ENCODE measurements at regions not wholly inside any gene's neighbourhood (a gene's known extent, or its start where the extent isn't known, plus 50 kb on each side); places are given as distances from the start of the nearest gene placed in this dataset.
"Not testable (repeated sequence)": the region's sequence is repeated elsewhere in the genome, so short reads cannot be mapped to it uniquely, and the experiment has no call there.

GRCh38 chr7:17046666-17047065 is 164.9 kb upstream of the AGR3 start:
- TF ChIP-seq CTCF (IDR thresholded peaks at IDR 0.05), result no peak
- H3K27me3 ChIP-seq (ENCODE audit: control insufficient read depth, insufficient read depth, low read length), result no peaks in the 10 kb centered on the region
- intact Hi-C loops (cut with micrococcal nuclease), result no loop called here
- Mint-ChIP-seq H3K27ac (no peak overlapping the region), H3K36me3 (no peaks in the 10 kb centered on the region), H3K4me3 (no peak overlapping the region), H3K4me1 (peaks cover 10 to 24% of the 10 kb centered on the region in 2 donors), H3K9me3 (no peaks in the 10 kb centered on the region), H3K27me3 (ENCODE audit: low read depth in 2 of 2) (no peaks in the 10 kb centered on the region)
- no peak overlapping the region for H3K27ac ChIP-seq (ENCODE audit: low read length)
- DNase-seq (no peak), ATAC-seq (no peak)
- no peak overlapping the region for H3K4me3 ChIP-seq (ENCODE audit: low read length)
- no peaks in the 10 kb centered on the region for H3K4me1 ChIP-seq (ENCODE audit: control insufficient read depth, insufficient read depth, low read length)
- no peaks in the 10 kb centered on the region for H3K9me3 ChIP-seq (ENCODE audit: control insufficient read depth, insufficient read depth, low read length)
- 95% methylated on average over 3 of the region's 6 CpGs for WGBS (ENCODE audit: insufficient coverage)
- no peaks in the 10 kb centered on the region for H3K36me3 ChIP-seq (ENCODE audit: control insufficient read depth, insufficient read depth, low read length)

- H3K27me3 Mint-ChIP-seq (ENCODE audit: low read depth in 2 of 2); H3K4me3 Mint-ChIP-seq; DNase-seq; H3K27me3 ChIP-seq (ENCODE audit: control insufficient read depth, insufficient read depth, low read length); H3K9me3 ChIP-seq (ENCODE audit: control insufficient read depth, insufficient read depth, low read length); intact Hi-C loops (cut with micrococcal nuclease); H3K4me1 ChIP-seq (ENCODE audit: control insufficient read depth, insufficient read depth, low read length); H3K36me3 ChIP-seq (ENCODE audit: control insufficient read depth, insufficient read depth, low read length); H3K9me3 Mint-ChIP-seq; H3K4me3 ChIP-seq (ENCODE audit: low read length); ATAC-seq; H3K27ac ChIP-seq (ENCODE audit: low read length); H3K27ac Mint-ChIP-seq; H3K36me3 Mint-ChIP-seq; H3K4me1 Mint-ChIP-seq: not testable (repeated sequence)
- 87% methylated on average over 9 of the region's 9 CpGs for WGBS (ENCODE audit: insufficient coverage)
These were observed 171.4 kb upstream of the AGR3 start for GRCh38 chr7:17053164-17053563.

- Histone ChIP-seq H3K4me3 (ENCODE audit: low read length) (no peak overlapping the region), H3K27me3 (ENCODE audit: control insufficient read depth, insufficient read depth, low read length) (no peaks in the 10 kb centered on the region), H3K36me3 (ENCODE audit: control insufficient read depth, insufficient read depth, low read length) (no peaks in the 10 kb centered on the region), H3K9me3 (ENCODE audit: control insufficient read depth, insufficient read depth, low read length) (no peaks in the 10 kb centered on the region), H3K4me1 (ENCODE audit: control insufficient read depth, insufficient read depth, low read length) (no peaks in the 10 kb centered on the region), H3K27ac (ENCODE audit: low read length) (no peak overlapping the region)
- no peaks in the 10 kb centered on the region for H3K27me3 Mint-ChIP-seq (ENCODE audit: low read depth in 2 of 2)
- DNase-seq, result no peak
- no peak for TF ChIP-seq CTCF (IDR thresholded peaks at IDR 0.05)
- intact Hi-C loops (cut with micrococcal nuclease), result no loop called here
- H3K27ac Mint-ChIP-seq, result no peak overlapping the region
- no peak overlapping the region for H3K4me3 Mint-ChIP-seq
- no peaks in the 10 kb centered on the region for H3K9me3 Mint-ChIP-seq
- 98% methylated on average over 3 of the region's 3 CpGs for WGBS (ENCODE audit: insufficient coverage)
- no peaks in the 10 kb centered on the region for H3K36me3 Mint-ChIP-seq
- no peaks in the 10 kb centered on the region for H3K4me1 Mint-ChIP-seq
- no peak for ATAC-seq
These were observed 172.4 kb upstream of the AGR3 start for GRCh38 chr7:17054206-17054605.

GRCh38 chr7:17054836-17055235 is 173.1 kb upstream of the AGR3 start:
- H3K27me3 ChIP-seq (ENCODE audit: control insufficient read depth, insufficient read depth, low read length), result no peaks in the 10 kb centered on the region
- no peaks in the 10 kb centered on the region for H3K27me3 Mint-ChIP-seq (ENCODE audit: low read depth in 2 of 2)
- H3K4me1 Mint-ChIP-seq, result no peaks in the 10 kb centered on the region
- no peaks in the 10 kb centered on the region for H3K36me3 Mint-ChIP-seq
- intact Hi-C loops (cut with micrococcal nuclease), result no loop called here
- no peaks in the 10 kb centered on the region for H3K9me3 Mint-ChIP-seq
- H3K27ac ChIP-seq (ENCODE audit: low read length), result no peak overlapping the region
- H3K27ac Mint-ChIP-seq, result no peak overlapping the region
- H3K4me3 ChIP-seq (ENCODE audit: low read length), result no peak overlapping the region
- DNase-seq, result no peak
- no peaks in the 10 kb centered on the region for H3K4me1 ChIP-seq (ENCODE audit: control insufficient read depth, insufficient read depth, low read length)
- H3K36me3 ChIP-seq (ENCODE audit: control insufficient read depth, insufficient read depth, low read length), result no peaks in the 10 kb centered on the region
- no peak for ATAC-seq
- H3K9me3 ChIP-seq (ENCODE audit: control insufficient read depth, insufficient read depth, low read length), result no peaks in the 10 kb centered on the region
- TF ChIP-seq CTCF (IDR thresholded peaks at IDR 0.05), result no peak
- 100% methylated on average over 1 of the region's 2 CpGs for whole genome bisulfite sequencing (ENCODE audit: insufficient coverage)
- H3K4me3 Mint-ChIP-seq, result no peak overlapping the region
